Astrocyte (in vitro differentiated cells and primary cell): ENCODE measurements at regions not wholly inside any gene's neighbourhood (a gene's known extent, or its start where the extent isn't known, plus 50 kb on each side); places are given as distances from the start of the nearest gene placed in this dataset.
"Not testable (repeated sequence)": the region's sequence is repeated elsewhere in the genome, so short reads cannot be mapped to it uniquely, and the experiment has no call there.

ENCODE experiments used
- DNase-seq: peaks from one replicate; pipeline ENCODE4 v3.0.0-alpha.2; 2010; ENCODE audit warnings: low read depth
- FAIRE-seq: peaks from 2 replicates; lab custom pipeline; 2011; peaks lifted over from hg19 to GRCh38; lab: Jason Lieb, UNC
- H2AFZ ChIP-seq: 2 replicates; pipeline ENCODE4 v1.6.0; 2012; ENCODE audit warnings: low read depth, low read length, inconsistent platforms
- H3K27ac ChIP-seq: 2 replicates; pipeline ENCODE4 v1.5.1; 2011; ENCODE audit warnings: low read depth, low read length, inconsistent platforms
- H3K27me3 ChIP-seq: 2 replicates; pipeline ENCODE4 v1.6.0; 2011; ENCODE audit warnings: low read length, inconsistent platforms; ENCODE audit not compliant: insufficient read depth
- H3K36me3 ChIP-seq: 2 replicates; pipeline ENCODE4 v1.5.1; 2011; ENCODE audit warnings: low read length, inconsistent platforms; ENCODE audit not compliant: insufficient read depth
- H3K4me1 ChIP-seq: 2 replicates; pipeline ENCODE4 v1.5.1; 2011; ENCODE audit warnings: low read length, inconsistent platforms; ENCODE audit not compliant: insufficient read depth
- H3K4me2 ChIP-seq: 2 replicates; pipeline ENCODE4 v1.6.0; 2012; ENCODE audit warnings: low read length, inconsistent platforms
- H3K4me3 ChIP-seq: 2 replicates; pipeline ENCODE4 v1.5.1; 2011; ENCODE audit warnings: low read depth, mild to moderate bottlenecking, low read length, inconsistent platforms; ENCODE audit not compliant: insufficient read depth
- H3K79me2 ChIP-seq: 2 replicates; pipeline ENCODE4 v1.6.0; 2012; ENCODE audit warnings: mild to moderate bottlenecking, low read length, inconsistent platforms; ENCODE audit not compliant: insufficient read depth
- H3K9ac ChIP-seq: 2 replicates; pipeline ENCODE4 v1.6.0; 2012; ENCODE audit warnings: mild to moderate bottlenecking, low read length, inconsistent platforms
- H3K9me3 ChIP-seq: 2 replicates; pipeline ENCODE4 v1.5.1; 2012; ENCODE audit warnings: low read depth, mild to moderate bottlenecking, low read length, inconsistent platforms; ENCODE audit not compliant: insufficient read depth
- H4K20me1 ChIP-seq: 2 replicates; pipeline ENCODE4 v1.6.0; 2012; ENCODE audit warnings: low read length, inconsistent platforms; ENCODE audit not compliant: insufficient read depth
- H3K27ac Mint-ChIP-seq: one replicate; pipeline ENCODE4 v1.8.0; 2021; ENCODE audit warnings: mild to moderate bottlenecking, mixed read lengths; ENCODE audit not compliant: unreplicated experiment
- H3K27me3 Mint-ChIP-seq: one replicate; pipeline ENCODE4 v1.8.0; 2021; ENCODE audit warnings: low read depth, mixed read lengths; ENCODE audit not compliant: unreplicated experiment
- H3K36me3 Mint-ChIP-seq: one replicate; pipeline ENCODE4 v1.8.0; 2021; ENCODE audit warnings: low read depth, mixed read lengths; ENCODE audit not compliant: unreplicated experiment
- H3K4me1 Mint-ChIP-seq: one replicate; pipeline ENCODE4 v1.8.0; 2021; ENCODE audit warnings: low read depth, mixed read lengths; ENCODE audit not compliant: unreplicated experiment
- H3K4me3 Mint-ChIP-seq: one replicate; pipeline ENCODE4 v1.8.0; 2021; ENCODE audit warnings: mild to moderate bottlenecking, moderate library complexity, mixed read lengths; ENCODE audit not compliant: unreplicated experiment
- H3K9me3 Mint-ChIP-seq: one replicate; pipeline ENCODE4 v1.8.0; 2021; ENCODE audit warnings: mild to moderate bottlenecking, mixed read lengths; ENCODE audit not compliant: unreplicated experiment
- EZH2 ChIP-seq: IDR thresholded peaks from 2 replicates; pipeline ENCODE4 v1.6.1; 2012; ENCODE audit warnings: mild to moderate bottlenecking, low read length, inconsistent platforms; ENCODE audit not compliant: insufficient read depth
- TF ChIP-seq, protein P1 (sequence below): IDR thresholded peaks from 2 replicates; pipeline ENCODE4 v1.5.1; 2011; ENCODE audit warnings: low read depth, mild to moderate bottlenecking, inconsistent platforms, low read length, moderate library complexity; ENCODE audit not compliant: insufficient read depth

DNA sequence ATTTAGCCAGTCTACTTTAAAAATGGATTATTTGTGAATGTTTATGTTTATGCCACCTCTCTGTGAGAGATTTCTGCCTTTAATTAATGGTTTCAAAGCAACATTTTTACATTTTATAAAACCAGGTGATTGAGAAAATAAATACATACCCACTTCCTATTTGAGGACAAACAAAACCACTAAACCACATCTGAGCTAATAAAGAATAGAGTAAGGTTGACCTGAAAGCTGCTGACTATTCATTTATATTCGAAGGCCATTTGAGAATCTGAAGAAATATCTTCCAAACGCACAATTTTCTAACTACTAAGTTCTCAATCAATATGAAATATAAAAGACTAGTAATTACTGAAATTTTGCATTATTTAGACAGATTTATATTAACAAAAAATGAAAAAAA is 705.1 kb downstream of the XPNPEP1 start:
- Mint-ChIP-seq H3K9me3 (no peaks in the 10 kb centered on the region), H3K27ac (no peak overlapping the region), H3K4me1 (no peaks in the 10 kb centered on the region), H3K36me3 (no peaks in the 10 kb centered on the region), H3K27me3 (no peaks in the 10 kb centered on the region), H3K4me3 (no peak overlapping the region)
- no peak overlapping the region for H2AFZ ChIP-seq
- DNase-seq = no peak
- H3K4me2 ChIP-seq = no peak overlapping the region
- H3K27ac ChIP-seq = no peak overlapping the region
- H3K4me3 ChIP-seq = no peak overlapping the region
- no peak overlapping the region for H3K9ac ChIP-seq
- H3K4me1 ChIP-seq = no peaks in the 10 kb centered on the region
- no peaks in the 10 kb centered on the region for H4K20me1 ChIP-seq
- no peaks in the 10 kb centered on the region for H3K9me3 ChIP-seq
- no peaks in the 10 kb centered on the region for H3K27me3 ChIP-seq
- H3K79me2 ChIP-seq = no peaks in the 10 kb centered on the region
- TF ChIP-seq, protein P1, sequence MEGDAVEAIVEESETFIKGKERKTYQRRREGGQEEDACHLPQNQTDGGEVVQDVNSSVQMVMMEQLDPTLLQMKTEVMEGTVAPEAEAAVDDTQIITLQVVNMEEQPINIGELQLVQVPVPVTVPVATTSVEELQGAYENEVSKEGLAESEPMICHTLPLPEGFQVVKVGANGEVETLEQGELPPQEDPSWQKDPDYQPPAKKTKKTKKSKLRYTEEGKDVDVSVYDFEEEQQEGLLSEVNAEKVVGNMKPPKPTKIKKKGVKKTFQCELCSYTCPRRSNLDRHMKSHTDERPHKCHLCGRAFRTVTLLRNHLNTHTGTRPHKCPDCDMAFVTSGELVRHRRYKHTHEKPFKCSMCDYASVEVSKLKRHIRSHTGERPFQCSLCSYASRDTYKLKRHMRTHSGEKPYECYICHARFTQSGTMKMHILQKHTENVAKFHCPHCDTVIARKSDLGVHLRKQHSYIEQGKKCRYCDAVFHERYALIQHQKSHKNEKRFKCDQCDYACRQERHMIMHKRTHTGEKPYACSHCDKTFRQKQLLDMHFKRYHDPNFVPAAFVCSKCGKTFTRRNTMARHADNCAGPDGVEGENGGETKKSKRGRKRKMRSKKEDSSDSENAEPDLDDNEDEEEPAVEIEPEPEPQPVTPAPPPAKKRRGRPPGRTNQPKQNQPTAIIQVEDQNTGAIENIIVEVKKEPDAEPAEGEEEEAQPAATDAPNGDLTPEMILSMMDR = no peak
- no peak for TF ChIP-seq EZH2
- no peak for FAIRE-seq
- no peaks in the 10 kb centered on the region for H3K36me3 ChIP-seq

DNA sequence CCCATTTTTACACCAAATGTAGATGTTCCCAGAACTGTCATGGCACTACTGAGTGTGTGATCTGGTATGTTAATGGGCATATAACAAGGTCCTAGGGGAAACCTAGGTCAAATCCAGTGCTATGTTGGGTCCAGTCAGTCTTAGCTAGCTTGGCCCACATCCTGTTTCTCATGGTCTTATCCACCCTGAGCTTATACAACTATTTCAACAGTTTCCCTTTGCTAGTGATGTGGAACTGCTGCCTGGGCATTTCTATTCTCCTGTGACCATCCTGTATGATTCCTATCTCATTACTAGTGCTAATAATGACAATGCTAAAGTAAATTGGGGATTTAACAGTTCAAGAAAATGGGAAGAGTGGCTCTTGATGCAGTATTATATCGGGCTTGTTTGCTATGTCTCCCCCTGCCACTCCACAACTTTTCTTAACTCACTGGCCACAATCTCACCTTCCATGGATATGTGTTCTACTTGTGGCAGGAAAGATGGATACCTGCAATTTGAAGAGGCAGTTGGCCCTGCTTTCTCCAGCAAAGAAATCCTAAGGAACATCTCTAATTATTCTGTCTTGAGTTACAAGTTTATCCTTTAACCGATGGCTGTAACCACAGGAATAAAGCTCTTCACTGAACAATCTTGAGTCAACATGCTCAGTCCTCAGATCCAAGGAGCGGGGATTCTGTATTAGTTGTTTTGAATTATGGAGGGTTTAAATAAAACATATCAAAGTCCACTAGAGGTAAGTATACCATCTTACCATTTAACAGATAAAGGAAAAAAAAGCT is 707.8 kb downstream of the XPNPEP1 start:
- H3K27me3 ChIP-seq = no peaks in the 10 kb centered on the region
- no peak for DNase-seq
- no peaks in the 10 kb centered on the region for H3K36me3 Mint-ChIP-seq

DNA sequence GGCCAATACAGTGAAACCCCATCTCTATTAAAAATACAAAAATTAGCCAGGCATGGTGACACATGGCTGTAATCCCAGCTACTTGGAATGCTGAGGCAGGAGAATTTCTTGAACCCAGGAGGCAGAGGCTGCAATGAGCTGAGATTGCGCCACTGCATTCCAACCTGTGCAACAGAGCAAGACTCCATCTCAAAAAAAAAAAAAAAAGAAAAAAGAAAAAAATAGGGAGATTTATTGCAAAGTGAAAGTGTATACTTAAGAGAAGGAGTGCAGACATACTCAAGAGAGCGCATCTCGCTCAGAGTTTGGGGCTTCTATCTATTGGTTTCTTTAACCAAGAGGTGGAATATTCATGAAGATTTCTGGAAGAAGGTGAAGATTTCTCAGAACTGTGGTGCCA is 708.4 kb downstream of the XPNPEP1 start:
- H4K20me1 ChIP-seq, H3K4me3 Mint-ChIP-seq, H3K27ac ChIP-seq, H3K9ac ChIP-seq, DNase-seq, FAIRE-seq, H3K4me1 Mint-ChIP-seq, H3K4me2 ChIP-seq, H3K4me1 ChIP-seq, H3K27me3 Mint-ChIP-seq, H3K9me3 Mint-ChIP-seq, H3K36me3 ChIP-seq, H3K36me3 Mint-ChIP-seq, H3K9me3 ChIP-seq, H3K79me2 ChIP-seq, H3K27me3 ChIP-seq, H3K27ac Mint-ChIP-seq, H2AFZ ChIP-seq, H3K4me3 ChIP-seq: not testable (repeated sequence)

More for the DNA sequence above, 707.8 kb downstream of the XPNPEP1 start:
- Histone ChIP-seq H4K20me1 (no peaks in the 10 kb centered on the region), H3K79me2 (no peaks in the 10 kb centered on the region), H3K4me2 (no peak overlapping the region), H3K27ac (no peak overlapping the region), H3K36me3 (no peaks in the 10 kb centered on the region), H3K4me1 (no peaks in the 10 kb centered on the region), H3K9me3 (no peaks in the 10 kb centered on the region), H2AFZ (no peak overlapping the region), H3K4me3 (no peak overlapping the region), H3K9ac (no peak overlapping the region)
- FAIRE-seq = peak; percentile 69
- Mint-ChIP-seq H3K9me3 (peaks cover 2% of the 10 kb centered on the region), H3K4me1 (no peaks in the 10 kb centered on the region), H3K4me3 (no peak overlapping the region), H3K27me3 (no peaks in the 10 kb centered on the region), H3K27ac (no peak overlapping the region)
- no peak for TF ChIP-seq EZH2
- TF ChIP-seq, protein P1 = no peak
